ENCODE measurements at regions not wholly inside any gene's neighbourhood (a gene's known extent, or its start where the extent isn't known, plus 50 kb on each side); places are given as distances from the start of the nearest gene placed in this dataset.

- DNase-seq = no peak
Observed at GRCh38 chr12:127077262-127078045, 1189.5 kb upstream of the TMEM132C start.

- DNase-seq = no peak
Observed at GRCh38 chr12:127078577-127079350, 1188.2 kb upstream of the TMEM132C start.

GRCh38 chr12:127079636-127080035 is 1187.3 kb upstream of the TMEM132C start:
- no peak for DNase-seq

- no peak for DNase-seq
Observed at GRCh38 chr12:127081058-127081457, 1185.9 kb upstream of the TMEM132C start.

GRCh38 chr12:127083008-127083949 is 1183.7 kb upstream of the TMEM132C start:
- peak in 1 of 2 donors; percentile 72 for DNase-seq

GRCh38 chr12:127101076-127101475 is 1165.9 kb upstream of the TMEM132C start:
- DNase-seq = no peak

GRCh38 chr12:127106041-127106440 is 1160.9 kb upstream of the TMEM132C start:
- no peak for DNase-seq

- DNase-seq = no peak
Observed at GRCh38 chr12:127106697-127107096, 1160.3 kb upstream of the TMEM132C start.

- no peak for DNase-seq
Observed at GRCh38 chr12:127107744-127108143, 1159.2 kb upstream of the TMEM132C start.

GRCh38 chr12:127108360-127109215 is 1158.4 kb upstream of the TMEM132C start:
- DNase-seq = no peak

GRCh38 chr12:127113945-127114344 is 1153.0 kb upstream of the TMEM132C start:
- DNase-seq = no peak

GRCh38 chr12:127115468-127116035 is 1151.4 kb upstream of the TMEM132C start:
- no peak for DNase-seq

GRCh38 chr12:127118251-127118650 is 1148.7 kb upstream of the TMEM132C start:
- DNase-seq = no peak

GRCh38 chr12:127119600-127120140 is 1147.3 kb upstream of the TMEM132C start:
- DNase-seq = no peak

GRCh38 chr12:127120851-127121250 is 1146.1 kb upstream of the TMEM132C start:
- no peak for DNase-seq

- DNase-seq = no peak
Observed at GRCh38 chr12:127121494-127122084, 1145.4 kb upstream of the TMEM132C start.

GRCh38 chr12:127125607-127126259 is 1141.2 kb upstream of the TMEM132C start:
- DNase-seq = no peak

GRCh38 chr12:127126260-127126628 is 1140.7 kb upstream of the TMEM132C start:
- DNase-seq = no peak

GRCh38 chr12:127127897-127128296 is 1139.1 kb upstream of the TMEM132C start:
- DNase-seq = no peak

GRCh38 chr12:127130506-127131124 is 1136.4 kb upstream of the TMEM132C start:
- no peak for DNase-seq
